ENCODE measurements at regions not wholly inside any gene's neighbourhood (a gene's known extent, or its start where the extent isn't known, plus 50 kb on each side); places are given as distances from the start of the nearest gene placed in this dataset.
"Not testable (repeated sequence)": the region's sequence is repeated elsewhere in the genome, so short reads cannot be mapped to it uniquely, and the experiment has no call there.

- H3K27ac ChIP-seq (ENCODE audit: low read depth, low read length), result no peak overlapping the region
- Mint-ChIP-seq H3K4me3 (no peak overlapping the region), H3K4me1 (no peaks in the 10 kb centered on the region), H3K9me3 (peaks cover 3 to 10% (median 6%) of the 10 kb centered on the region in 5 donors), H3K27ac (no peak overlapping the region), H3K27me3 (no peaks in the 10 kb centered on the region), H3K36me3 (no peaks in the 10 kb centered on the region)
- ChIA-PET POLR2A (no interaction called here), CTCF (no interaction called here)
- no peak overlapping the region for H3K4me3 ChIP-seq (ENCODE audit: low read length)
- no peaks in the 10 kb centered on the region for H3K9me3 ChIP-seq (ENCODE audit: low read length)
- DNase-seq, result no peak
- H3K4me1 ChIP-seq (ENCODE audit: insufficient read depth, low read length), result no peaks in the 10 kb centered on the region
- no peaks in the 10 kb centered on the region for H3K36me3 ChIP-seq (ENCODE audit: insufficient read depth, low read length)
- no peaks in the 10 kb centered on the region for H3K27me3 ChIP-seq (ENCODE audit: insufficient read depth, low read length, poor library complexity, severe bottlenecking)
Observed at GRCh38 chr4:96390404-96390803, 550.5 kb downstream of the PDHA2 start.

GRCh38 chr4:96395747-96396146 lies 555.9 kb downstream of the PDHA2 start:
- Histone ChIP-seq H3K27me3 (ENCODE audit: insufficient read depth, low read length, poor library complexity, severe bottlenecking) (no peaks in the 10 kb centered on the region), H3K4me3 (ENCODE audit: low read length) (no peak overlapping the region), H3K36me3 (ENCODE audit: insufficient read depth, low read length) (no peaks in the 10 kb centered on the region), H3K4me1 (ENCODE audit: insufficient read depth, low read length) (no peaks in the 10 kb centered on the region), H3K9me3 (ENCODE audit: low read length) (no peaks in the 10 kb centered on the region), H3K27ac (ENCODE audit: low read depth, low read length) (no peak overlapping the region)
- Mint-ChIP-seq H3K4me3 (no peak overlapping the region), H3K9me3 (peaks cover 5 to 19% (median 11%) of the 10 kb centered on the region in 5 donors), H3K27me3 (no peaks in the 10 kb centered on the region), H3K36me3 (no peaks in the 10 kb centered on the region), H3K4me1 (no peaks in the 10 kb centered on the region), H3K27ac (no peak overlapping the region)
- DNase-seq, result no peak
- ChIA-PET CTCF (no interaction called here), POLR2A (no interaction called here)

GRCh38 chr4:96406742-96407141 lies 566.8 kb downstream of the PDHA2 start:
- Histone ChIP-seq H3K4me3 (ENCODE audit: low read length) (no peak overlapping the region), H3K36me3 (ENCODE audit: insufficient read depth, low read length) (no peaks in the 10 kb centered on the region), H3K27me3 (ENCODE audit: insufficient read depth, low read length, poor library complexity, severe bottlenecking) (no peaks in the 10 kb centered on the region), H3K4me1 (ENCODE audit: insufficient read depth, low read length) (no peaks in the 10 kb centered on the region), H3K9me3 (ENCODE audit: low read length) (no peaks in the 10 kb centered on the region), H3K27ac (ENCODE audit: low read depth, low read length) (no peak overlapping the region)
- CTCF ChIA-PET, result no interaction called here
- Mint-ChIP-seq H3K36me3 (no peaks in the 10 kb centered on the region), H3K27me3 (no peaks in the 10 kb centered on the region), H3K27ac (no peak overlapping the region), H3K9me3 (peaks cover 0 to 6% (median 0%) of the 10 kb centered on the region in 5 donors), H3K4me3 (no peak overlapping the region), H3K4me1 (no peaks in the 10 kb centered on the region)
- no peak for DNase-seq
- POLR2A ChIA-PET, result no interaction called here

GRCh38 chr4:96407225-96407624 lies 567.3 kb downstream of the PDHA2 start:
- DNase-seq, result no peak
- CTCF ChIA-PET, result no interaction called here

GRCh38 chr4:96407738-96408463 lies 568.0 kb downstream of the PDHA2 start:
- Mint-ChIP-seq H3K27me3 (no peaks in the 10 kb centered on the region), H3K4me1 (no peaks in the 10 kb centered on the region), H3K9me3 (peaks cover 0 to 6% (median under 1%) of the 10 kb centered on the region in 5 donors), H3K36me3 (no peaks in the 10 kb centered on the region), H3K4me3 (no peak overlapping the region), H3K27ac (no peak overlapping the region)
- POLR2A ChIA-PET, result no interaction called here
- Histone ChIP-seq H3K4me1 (ENCODE audit: insufficient read depth, low read length) (no peaks in the 10 kb centered on the region), H3K9me3 (ENCODE audit: low read length) (no peaks in the 10 kb centered on the region), H3K36me3 (ENCODE audit: insufficient read depth, low read length) (no peaks in the 10 kb centered on the region), H3K27ac (ENCODE audit: low read depth, low read length) (no peak overlapping the region), H3K27me3 (ENCODE audit: insufficient read depth, low read length, poor library complexity, severe bottlenecking) (no peaks in the 10 kb centered on the region), H3K4me3 (ENCODE audit: low read length) (no peak overlapping the region)
- CTCF ChIA-PET, result no interaction called here
- no peak for DNase-seq

More at GRCh38 chr4:96407225-96407624, 567.3 kb downstream of the PDHA2 start:
- Histone ChIP-seq H3K4me1 (ENCODE audit: insufficient read depth, low read length) (no peaks in the 10 kb centered on the region), H3K27ac (ENCODE audit: low read depth, low read length) (no peak overlapping the region), H3K36me3 (ENCODE audit: insufficient read depth, low read length) (no peaks in the 10 kb centered on the region), H3K9me3 (ENCODE audit: low read length) (no peaks in the 10 kb centered on the region), H3K27me3 (ENCODE audit: insufficient read depth, low read length, poor library complexity, severe bottlenecking) (no peaks in the 10 kb centered on the region), H3K4me3 (ENCODE audit: low read length) (no peak overlapping the region)
- no peak overlapping the region for H3K27ac Mint-ChIP-seq
- no peaks in the 10 kb centered on the region for H3K36me3 Mint-ChIP-seq
- POLR2A ChIA-PET, result no interaction called here
- H3K27me3 Mint-ChIP-seq, result no peaks in the 10 kb centered on the region
- H3K9me3 Mint-ChIP-seq, result peaks cover 0 to 6% (median 0%) of the 10 kb centered on the region in 5 donors
- H3K4me3 Mint-ChIP-seq, result no peak overlapping the region
- H3K4me1 Mint-ChIP-seq, result no peaks in the 10 kb centered on the region

GRCh38 chr4:96414853-96415252 lies 575.0 kb downstream of the PDHA2 start:
- H3K27ac ChIP-seq (ENCODE audit: low read depth, low read length); H3K27me3 Mint-ChIP-seq; H3K4me1 Mint-ChIP-seq; POLR2A ChIA-PET; H3K4me1 ChIP-seq (ENCODE audit: insufficient read depth, low read length); H3K9me3 ChIP-seq (ENCODE audit: low read length); DNase-seq; H3K4me3 Mint-ChIP-seq; H3K9me3 Mint-ChIP-seq; CTCF ChIA-PET; H3K27ac Mint-ChIP-seq; H3K27me3 ChIP-seq (ENCODE audit: insufficient read depth, low read length, poor library complexity, severe bottlenecking); H3K36me3 Mint-ChIP-seq; H3K4me3 ChIP-seq (ENCODE audit: low read length); H3K36me3 ChIP-seq (ENCODE audit: insufficient read depth, low read length): not testable (repeated sequence)

- Histone ChIP-seq H3K4me3 (ENCODE audit: low read length) (no peak overlapping the region), H3K4me1 (ENCODE audit: insufficient read depth, low read length) (no peaks in the 10 kb centered on the region), H3K36me3 (ENCODE audit: insufficient read depth, low read length) (no peaks in the 10 kb centered on the region), H3K27me3 (ENCODE audit: insufficient read depth, low read length, poor library complexity, severe bottlenecking) (no peaks in the 10 kb centered on the region), H3K9me3 (ENCODE audit: low read length) (no peaks in the 10 kb centered on the region), H3K27ac (ENCODE audit: low read depth, low read length) (no peak overlapping the region)
- no peaks in the 10 kb centered on the region for H3K27me3 Mint-ChIP-seq
- ChIA-PET CTCF (no interaction called here), POLR2A (no interaction called here)
- H3K4me1 Mint-ChIP-seq, result no peaks in the 10 kb centered on the region
- H3K4me3 Mint-ChIP-seq, result no peak overlapping the region
- no peak for DNase-seq
- H3K36me3 Mint-ChIP-seq, result no peaks in the 10 kb centered on the region
- no peak overlapping the region for H3K27ac Mint-ChIP-seq
- H3K9me3 Mint-ChIP-seq, result peaks cover 0 to 9% (median 2%) of the 10 kb centered on the region in 5 donors
Observed at GRCh38 chr4:96429657-96430056, 589.8 kb downstream of the PDHA2 start.

- Mint-ChIP-seq H3K27ac (no peak overlapping the region), H3K36me3 (no peaks in the 10 kb centered on the region), H3K4me3 (no peak overlapping the region), H3K4me1 (no peaks in the 10 kb centered on the region), H3K9me3 (peaks cover 0 to 11% (median 2%) of the 10 kb centered on the region in 5 donors), H3K27me3 (no peaks in the 10 kb centered on the region)
- Histone ChIP-seq H3K27ac (ENCODE audit: low read depth, low read length) (no peak overlapping the region), H3K4me3 (ENCODE audit: low read length) (no peak overlapping the region), H3K4me1 (ENCODE audit: insufficient read depth, low read length) (no peaks in the 10 kb centered on the region), H3K36me3 (ENCODE audit: insufficient read depth, low read length) (no peaks in the 10 kb centered on the region), H3K27me3 (ENCODE audit: insufficient read depth, low read length, poor library complexity, severe bottlenecking) (no peaks in the 10 kb centered on the region), H3K9me3 (ENCODE audit: low read length) (no peaks in the 10 kb centered on the region)
- DNase-seq, result no peak
- ChIA-PET POLR2A (no interaction called here), CTCF (no interaction called here)
Observed at GRCh38 chr4:96431094-96431493, 591.2 kb downstream of the PDHA2 start.

Data from CD8-positive, alpha-beta memory T cell (primary cell).